ENCODE measurements at regions not wholly inside any gene's neighbourhood (a gene's known extent, or its start where the extent isn't known, plus 50 kb on each side); places are given as distances from the start of the nearest gene placed in this dataset.

- TF ChIP-seq POLR2A (IDR thresholded peaks at IDR 0.05; ENCODE audit: low read depth, low read length): no peak
- no peak for TF ChIP-seq POLR2AphosphoS5 (IDR thresholded peaks at IDR 0.05; ENCODE audit: low read depth, low read length)
- TF ChIP-seq SPI1 (IDR thresholded peaks at IDR 0.05; ENCODE audit: low read depth, low read length): no peak
- no peak for TF ChIP-seq TAF1 (IDR thresholded peaks at IDR 0.05; ENCODE audit: low read depth, low read length)
- TF ChIP-seq POU2F2 (IDR thresholded peaks at IDR 0.05; ENCODE audit: low read depth, low read length): no peak
- TF ChIP-seq PAX5 (IDR thresholded peaks at IDR 0.05; ENCODE audit: insufficient read depth, low read length, severe bottlenecking): no peak
- FAIRE-seq (no peak), DNase-seq (ENCODE audit: insufficient read length, low spot score) (no peak)
These were observed 82.4 kb upstream of the ZIC3 start for GRCh38 chrX:137483554-137483953.

- no peak for DNase-seq (ENCODE audit: insufficient read length, low spot score)
- no peak for TF ChIP-seq POLR2A (IDR thresholded peaks at IDR 0.05; ENCODE audit: low read depth, low read length)
- no peak for TF ChIP-seq POLR2AphosphoS5 (IDR thresholded peaks at IDR 0.05; ENCODE audit: low read depth, low read length)
- TF ChIP-seq SPI1 (IDR thresholded peaks at IDR 0.05; ENCODE audit: low read depth, low read length): no peak
- no peak for TF ChIP-seq TAF1 (IDR thresholded peaks at IDR 0.05; ENCODE audit: low read depth, low read length)
- no peak for TF ChIP-seq PAX5 (IDR thresholded peaks at IDR 0.05; ENCODE audit: insufficient read depth, low read length, severe bottlenecking)
- TF ChIP-seq POU2F2 (IDR thresholded peaks at IDR 0.05; ENCODE audit: low read depth, low read length): no peak
- FAIRE-seq: no peak
These were observed 83.8 kb upstream of the ZIC3 start for GRCh38 chrX:137482136-137482535.

GRCh38 chrX:137479386-137479785 lies 86.5 kb upstream of the ZIC3 start:
- DNase-seq (ENCODE audit: insufficient read length, low spot score): no peak
- TF ChIP-seq SPI1 (IDR thresholded peaks at IDR 0.05; ENCODE audit: low read depth, low read length) (no peak), PAX5 (IDR thresholded peaks at IDR 0.05; ENCODE audit: insufficient read depth, low read length, severe bottlenecking) (no peak), TAF1 (IDR thresholded peaks at IDR 0.05; ENCODE audit: low read depth, low read length) (no peak), POLR2A (IDR thresholded peaks at IDR 0.05; ENCODE audit: low read depth, low read length) (no peak), POU2F2 (IDR thresholded peaks at IDR 0.05; ENCODE audit: low read depth, low read length) (no peak), POLR2AphosphoS5 (IDR thresholded peaks at IDR 0.05; ENCODE audit: low read depth, low read length) (no peak)
- FAIRE-seq: no peak

- FAIRE-seq (no peak), DNase-seq (ENCODE audit: insufficient read length, low spot score) (no peak)
- TF ChIP-seq SPI1 (IDR thresholded peaks at IDR 0.05; ENCODE audit: low read depth, low read length) (no peak), POU2F2 (IDR thresholded peaks at IDR 0.05; ENCODE audit: low read depth, low read length) (no peak), POLR2AphosphoS5 (IDR thresholded peaks at IDR 0.05; ENCODE audit: low read depth, low read length) (no peak), TAF1 (IDR thresholded peaks at IDR 0.05; ENCODE audit: low read depth, low read length) (no peak), PAX5 (IDR thresholded peaks at IDR 0.05; ENCODE audit: insufficient read depth, low read length, severe bottlenecking) (no peak), POLR2A (IDR thresholded peaks at IDR 0.05; ENCODE audit: low read depth, low read length) (no peak)
These were observed 124.2 kb upstream of the ZIC3 start for GRCh38 chrX:137441711-137442110.

GRCh38 chrX:137432609-137433008 lies 133.3 kb upstream of the ZIC3 start:
- peak; percentile 43 for FAIRE-seq
- no peak for TF ChIP-seq POLR2A (IDR thresholded peaks at IDR 0.05; ENCODE audit: low read depth, low read length)
- no peak for TF ChIP-seq SPI1 (IDR thresholded peaks at IDR 0.05; ENCODE audit: low read depth, low read length)
- TF ChIP-seq TAF1 (IDR thresholded peaks at IDR 0.05; ENCODE audit: low read depth, low read length): no peak
- TF ChIP-seq POU2F2 (IDR thresholded peaks at IDR 0.05; ENCODE audit: low read depth, low read length): no peak

GRCh38 chrX:137431693-137432488 lies 134.0 kb upstream of the ZIC3 start:
- FAIRE-seq (no peak), DNase-seq (ENCODE audit: insufficient read length, low spot score) (no peak)
- TF ChIP-seq POLR2A (IDR thresholded peaks at IDR 0.05; ENCODE audit: low read depth, low read length) (no peak), TAF1 (IDR thresholded peaks at IDR 0.05; ENCODE audit: low read depth, low read length) (no peak), PAX5 (IDR thresholded peaks at IDR 0.05; ENCODE audit: insufficient read depth, low read length, severe bottlenecking) (no peak), POLR2AphosphoS5 (IDR thresholded peaks at IDR 0.05; ENCODE audit: low read depth, low read length) (no peak), POU2F2 (IDR thresholded peaks at IDR 0.05; ENCODE audit: low read depth, low read length) (no peak), SPI1 (IDR thresholded peaks at IDR 0.05; ENCODE audit: low read depth, low read length) (no peak)

More at GRCh38 chrX:137432609-137433008, 133.3 kb upstream of the ZIC3 start:
- DNase-seq (ENCODE audit: insufficient read length, low spot score): no peak

- FAIRE-seq (no peak), DNase-seq (ENCODE audit: insufficient read length, low spot score) (no peak)
- TF ChIP-seq PAX5 (IDR thresholded peaks at IDR 0.05; ENCODE audit: insufficient read depth, low read length, severe bottlenecking) (no peak), TAF1 (IDR thresholded peaks at IDR 0.05; ENCODE audit: low read depth, low read length) (no peak), POLR2AphosphoS5 (IDR thresholded peaks at IDR 0.05; ENCODE audit: low read depth, low read length) (no peak), POLR2A (IDR thresholded peaks at IDR 0.05; ENCODE audit: low read depth, low read length) (no peak), SPI1 (IDR thresholded peaks at IDR 0.05; ENCODE audit: low read depth, low read length) (no peak), POU2F2 (IDR thresholded peaks at IDR 0.05; ENCODE audit: low read depth, low read length) (no peak)
These were observed 134.9 kb upstream of the ZIC3 start for GRCh38 chrX:137430984-137431475.

GRCh38 chrX:137430301-137430700 lies 135.6 kb upstream of the ZIC3 start:
- TF ChIP-seq SPI1 (IDR thresholded peaks at IDR 0.05; ENCODE audit: low read depth, low read length) (no peak), POU2F2 (IDR thresholded peaks at IDR 0.05; ENCODE audit: low read depth, low read length) (no peak), PAX5 (IDR thresholded peaks at IDR 0.05; ENCODE audit: insufficient read depth, low read length, severe bottlenecking) (no peak), POLR2A (IDR thresholded peaks at IDR 0.05; ENCODE audit: low read depth, low read length) (no peak), POLR2AphosphoS5 (IDR thresholded peaks at IDR 0.05; ENCODE audit: low read depth, low read length) (no peak)
- FAIRE-seq (no peak), DNase-seq (ENCODE audit: insufficient read length, low spot score) (no peak)

- DNase-seq (ENCODE audit: insufficient read length, low spot score) (no peak), FAIRE-seq (no peak)
- TF ChIP-seq SPI1 (IDR thresholded peaks at IDR 0.05; ENCODE audit: low read depth, low read length) (no peak), POU2F2 (IDR thresholded peaks at IDR 0.05; ENCODE audit: low read depth, low read length) (no peak), POLR2AphosphoS5 (IDR thresholded peaks at IDR 0.05; ENCODE audit: low read depth, low read length) (no peak), POLR2A (IDR thresholded peaks at IDR 0.05; ENCODE audit: low read depth, low read length) (no peak), TAF1 (IDR thresholded peaks at IDR 0.05; ENCODE audit: low read depth, low read length) (no peak), PAX5 (IDR thresholded peaks at IDR 0.05; ENCODE audit: insufficient read depth, low read length, severe bottlenecking) (no peak)
These were observed 136.9 kb upstream of the ZIC3 start for GRCh38 chrX:137428766-137429591.

Measured in GM12891 (cell line).